HEK293 (cell line): ENCODE measurements at regions not wholly inside any gene's neighbourhood (a gene's known extent, or its start where the extent isn't known, plus 50 kb on each side); places are given as distances from the start of the nearest gene placed in this dataset.

Experiments used
- CTCF ChIA-PET: fragments of 350-600 bp; formaldehyde crosslinking; extraction: SDS; loops from one replicate; lab custom pipeline; 2021; ENCODE audit warnings: antibody characterized with exemption; lab: Yijun Ruan, JAX
- POLR2A ChIA-PET: fragments of 300-600 bp; formaldehyde crosslinking; extraction: SDS; loops from one replicate; lab custom pipeline; 2020; ENCODE audit warnings: antibody characterized with exemption, inconsistent platforms; lab: Yijun Ruan, JAX
- H3K27ac ChIP-seq: fragments of 200-500 bp; sonication (Bioruptor generic); 2 replicates; pipeline ENCODE4 v1.5.1; 2014; ENCODE audit warnings: low read depth, low read length, control low read depth, inconsistent platforms; ENCODE audit errors: extremely low read depth
- H3K36me3 ChIP-seq, 2 experiments: fragments of 200-500 bp in 1 of 2; sonication (Bioruptor generic) in 1 of 2; 1 replicate in 1 of 2; 2 replicates in 1 of 2; pipeline ENCODE4 v1.5.1; 2014 to 2017; ENCODE audit warnings: inconsistent platforms in 2 of 2, low read length in 2 of 2; ENCODE audit not compliant: control insufficient read depth in 2 of 2, insufficient read depth in 1 of 2
- H3K4me1 ChIP-seq: fragments of 200-500 bp; sonication (Bioruptor generic); 2 replicates; pipeline ENCODE4 v1.5.1; 2014; ENCODE audit warnings: mild to moderate bottlenecking, low read length, inconsistent platforms; ENCODE audit not compliant: control insufficient read depth, insufficient read depth
- H3K4me3 ChIP-seq: 2 replicates; pipeline ENCODE4 v1.5.1; 2011; ENCODE audit warnings: low read depth, mild to moderate bottlenecking, control low read depth, low read length, moderate library complexity
- H3K9me3 ChIP-seq: fragments of 200-500 bp; sonication (Bioruptor generic); 2 replicates; pipeline ENCODE4 v1.5.1; 2014; ENCODE audit warnings: low read depth, low read length, inconsistent platforms; ENCODE audit not compliant: control insufficient read depth, insufficient read depth
- PRDM1 ChIP-seq: fragments of 450-650 bp; formaldehyde crosslinking; IDR thresholded peaks from 2 replicates; pipeline ENCODE4; 2016; ENCODE audit warnings: missing biosample characterization, missing genetic modification characterization
- PRDM10 ChIP-seq: fragments of 450-650 bp; formaldehyde crosslinking; IDR thresholded peaks from 2 replicates; pipeline ENCODE4 v1.5.1; 2016; ENCODE audit warnings: missing biosample characterization, missing genetic modification characterization
- YY2 ChIP-seq: fragments of 450-650 bp; formaldehyde crosslinking; IDR thresholded peaks from 2 replicates; pipeline ENCODE4 v1.5.1; 2016; ENCODE audit warnings: missing biosample characterization, missing genetic modification characterization
- ZFHX2 ChIP-seq: fragments of 450-650 bp; formaldehyde crosslinking; conservative IDR thresholded peaks from 2 replicates; pipeline ENCODE4 v1.5.1; 2016; ENCODE audit warnings: missing biosample characterization, missing genetic modification characterization
- ZFP37 ChIP-seq: fragments of 450-650 bp; formaldehyde crosslinking; IDR thresholded peaks from 2 replicates; pipeline ENCODE4 v1.5.1; 2016; ENCODE audit warnings: missing biosample characterization, missing genetic modification characterization
- ZNF184 ChIP-seq: fragments of 450-650 bp; IDR thresholded peaks from 2 replicates; pipeline ENCODE4 v1.5.1; 2018; ENCODE audit warnings: missing biosample characterization, mild to moderate bottlenecking, missing genetic modification characterization
- ZNF223 ChIP-seq: fragments of 450-650 bp; formaldehyde crosslinking; IDR thresholded peaks from 2 replicates; pipeline ENCODE4 v1.5.1; 2016; ENCODE audit warnings: missing biosample characterization, missing genetic modification characterization
- ZNF239 ChIP-seq: fragments of 450-650 bp; formaldehyde crosslinking; IDR thresholded peaks from 2 replicates; pipeline ENCODE4 v1.5.1; 2016; ENCODE audit warnings: missing biosample characterization, missing genetic modification characterization
- ZNF366 ChIP-seq: fragments of 450-650 bp; formaldehyde crosslinking; conservative IDR thresholded peaks from 2 replicates; pipeline ENCODE4 v1.5.1; 2016; ENCODE audit warnings: missing biosample characterization, missing genetic modification characterization
- ZNF37A ChIP-seq: fragments of 450-650 bp; IDR thresholded peaks from 2 replicates; pipeline ENCODE4 v1.5.1; 2018; ENCODE audit warnings: missing biosample characterization, missing genetic modification characterization
- ZNF560 ChIP-seq: fragments of 450-650 bp; formaldehyde crosslinking; IDR thresholded peaks from 2 replicates; pipeline ENCODE4 v1.5.1; 2017; ENCODE audit warnings: missing biosample characterization, missing genetic modification characterization, borderline replicate concordance
- ZNF561 ChIP-seq: fragments of 450-650 bp; IDR thresholded peaks from 2 replicates; pipeline ENCODE4 v1.5.1; 2018; ENCODE audit warnings: missing biosample characterization, missing genetic modification characterization, borderline replicate concordance
- ZNF571 ChIP-seq: fragments of 450-650 bp; formaldehyde crosslinking; IDR thresholded peaks from 2 replicates; pipeline ENCODE4 v1.5.0; 2017; ENCODE audit warnings: missing biosample characterization, missing genetic modification characterization
- ZNF580 ChIP-seq: fragments of 450-650 bp; formaldehyde crosslinking; IDR thresholded peaks from 2 replicates; pipeline ENCODE4 v1.5.1; 2016; ENCODE audit warnings: missing biosample characterization, missing genetic modification characterization
- ZNF621 ChIP-seq: fragments of 450-650 bp; formaldehyde crosslinking; IDR thresholded peaks from 2 replicates; pipeline ENCODE4 v1.5.1; 2017; ENCODE audit warnings: missing biosample characterization, missing genetic modification characterization
- ZNF658 ChIP-seq: fragments of 450-650 bp; formaldehyde crosslinking; IDR thresholded peaks from 2 replicates; pipeline ENCODE4; 2016; ENCODE audit warnings: missing biosample characterization, missing genetic modification characterization
- ZNF776 ChIP-seq: fragments of 450-650 bp; formaldehyde crosslinking; IDR thresholded peaks from 2 replicates; pipeline ENCODE4 v1.5.0; 2017; ENCODE audit warnings: missing biosample characterization, missing genetic modification characterization, borderline replicate concordance
- ZNF792 ChIP-seq: fragments of 450-650 bp; formaldehyde crosslinking; IDR thresholded peaks from 2 replicates; pipeline ENCODE4 v1.5.1; 2016; ENCODE audit warnings: missing biosample characterization, missing genetic modification characterization
- ZSCAN16 ChIP-seq: fragments of 450-650 bp; formaldehyde crosslinking; IDR thresholded peaks from 2 replicates; pipeline ENCODE4 v1.5.1; 2016; ENCODE audit warnings: missing biosample characterization, missing genetic modification characterization
- TF ChIP-seq, protein P1 (sequence below): fragments of 450-650 bp; formaldehyde crosslinking; IDR thresholded peaks from 2 replicates; pipeline ENCODE4 v1.5.1; 2016; ENCODE audit warnings: missing biosample characterization, missing genetic modification characterization
- TF ChIP-seq, protein P2 (sequence below): fragments of 450-650 bp; formaldehyde crosslinking; IDR thresholded peaks from 2 replicates; pipeline ENCODE4 v1.5.1; 2016; ENCODE audit warnings: missing biosample characterization, missing genetic modification characterization, low read depth
- TF ChIP-seq, protein P3 (sequence below): fragments of 450-650 bp; formaldehyde crosslinking; IDR thresholded peaks from 2 replicates; pipeline ENCODE4 v1.5.1; 2016; ENCODE audit warnings: missing biosample characterization, missing genetic modification characterization, borderline replicate concordance
- TF ChIP-seq, protein P4 (sequence below): fragments of 450-650 bp; formaldehyde crosslinking; IDR thresholded peaks from 2 replicates; pipeline ENCODE4 v1.5.1; 2017; ENCODE audit warnings: missing biosample characterization, missing genetic modification characterization

GRCh38 chr13:76048675-76049375 is 412.7 kb downstream of the LMO7 start:
- H3K9me3 ChIP-seq, result no peaks in the 10 kb centered on the region
- CTCF ChIA-PET, result no interaction called here
- POLR2A ChIA-PET, result no interaction called here
- H3K4me1 ChIP-seq, result no peaks in the 10 kb centered on the region
- H3K27ac ChIP-seq, result no peak overlapping the region
- H3K36me3 ChIP-seq, result no peaks in the 10 kb centered on the region
- H3K4me3 ChIP-seq, result no peak overlapping the region
- TF ChIP-seq YY2 (tag by site-specific recombination) (no peak), ZNF571 (tag by site-specific recombination) (no peak), ZNF792 (tag by site-specific recombination) (no peak), ZNF184 (tag by site-specific recombination) (no peak), ZNF239 (tag by site-specific recombination) (no peak), ZNF658 (tag by site-specific recombination) (no peak), ZFP37 (tag by site-specific recombination) (no peak), PRDM1 (tag by site-specific recombination) (no peak)
- TF ChIP-seq, protein P1, sequence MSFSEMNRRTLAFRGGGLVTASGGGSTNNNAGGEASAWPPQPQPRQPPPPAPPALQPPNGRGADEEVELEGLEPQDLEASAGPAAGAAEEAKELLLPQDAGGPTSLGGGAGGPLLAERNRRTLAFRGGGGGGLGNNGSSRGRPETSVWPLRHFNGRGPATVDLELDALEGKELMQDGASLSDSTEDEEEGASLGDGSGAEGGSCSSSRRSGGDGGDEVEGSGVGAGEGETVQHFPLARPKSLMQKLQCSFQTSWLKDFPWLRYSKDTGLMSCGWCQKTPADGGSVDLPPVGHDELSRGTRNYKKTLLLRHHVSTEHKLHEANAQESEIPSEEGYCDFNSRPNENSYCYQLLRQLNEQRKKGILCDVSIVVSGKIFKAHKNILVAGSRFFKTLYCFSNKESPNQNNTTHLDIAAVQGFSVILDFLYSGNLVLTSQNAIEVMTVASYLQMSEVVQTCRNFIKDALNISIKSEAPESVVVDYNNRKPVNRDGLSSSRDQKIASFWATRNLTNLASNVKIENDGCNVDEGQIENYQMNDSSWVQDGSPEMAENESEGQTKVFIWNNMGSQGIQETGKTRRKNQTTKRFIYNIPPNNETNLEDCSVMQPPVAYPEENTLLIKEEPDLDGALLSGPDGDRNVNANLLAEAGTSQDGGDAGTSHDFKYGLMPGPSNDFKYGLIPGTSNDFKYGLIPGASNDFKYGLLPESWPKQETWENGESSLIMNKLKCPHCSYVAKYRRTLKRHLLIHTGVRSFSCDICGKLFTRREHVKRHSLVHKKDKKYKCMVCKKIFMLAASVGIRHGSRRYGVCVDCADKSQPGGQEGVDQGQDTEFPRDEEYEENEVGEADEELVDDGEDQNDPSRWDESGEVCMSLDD (tag by site-specific recombination), result no peak
- TF ChIP-seq, protein P2, sequence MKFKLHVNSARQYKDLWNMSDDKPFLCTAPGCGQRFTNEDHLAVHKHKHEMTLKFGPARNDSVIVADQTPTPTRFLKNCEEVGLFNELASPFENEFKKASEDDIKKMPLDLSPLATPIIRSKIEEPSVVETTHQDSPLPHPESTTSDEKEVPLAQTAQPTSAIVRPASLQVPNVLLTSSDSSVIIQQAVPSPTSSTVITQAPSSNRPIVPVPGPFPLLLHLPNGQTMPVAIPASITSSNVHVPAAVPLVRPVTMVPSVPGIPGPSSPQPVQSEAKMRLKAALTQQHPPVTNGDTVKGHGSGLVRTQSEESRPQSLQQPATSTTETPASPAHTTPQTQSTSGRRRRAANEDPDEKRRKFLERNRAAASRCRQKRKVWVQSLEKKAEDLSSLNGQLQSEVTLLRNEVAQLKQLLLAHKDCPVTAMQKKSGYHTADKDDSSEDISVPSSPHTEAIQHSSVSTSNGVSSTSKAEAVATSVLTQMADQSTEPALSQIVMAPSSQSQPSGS (tag by site-specific recombination), result no peak

DNA sequence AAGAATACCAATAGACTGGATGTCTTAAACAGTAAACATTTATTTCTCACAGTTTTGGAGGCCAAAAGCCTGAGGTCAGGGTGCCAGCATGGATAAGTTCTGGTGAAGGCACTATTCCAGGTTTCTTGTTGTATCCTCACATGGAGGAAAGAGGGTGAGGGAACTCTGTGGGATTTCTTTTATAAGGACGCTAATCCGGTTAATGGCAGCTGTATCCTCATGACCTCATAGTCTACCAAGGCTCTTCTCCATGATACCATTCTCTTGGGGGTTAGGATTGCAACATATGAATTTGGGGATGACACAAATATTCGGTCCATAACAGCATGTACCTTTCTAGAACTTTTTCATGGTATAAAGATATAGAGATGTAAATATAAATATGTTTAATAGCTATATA is 412.0 kb downstream of the LMO7 start:
- no peaks in the 10 kb centered on the region for H3K9me3 ChIP-seq
- ChIA-PET POLR2A (no interaction called here), CTCF (no interaction called here)
- H3K4me3 ChIP-seq, result no peak overlapping the region
- H3K27ac ChIP-seq, result no peak overlapping the region
- no peaks in the 10 kb centered on the region for H3K4me1 ChIP-seq
- no peaks in the 10 kb centered on the region for H3K36me3 ChIP-seq
- TF ChIP-seq, protein P3, sequence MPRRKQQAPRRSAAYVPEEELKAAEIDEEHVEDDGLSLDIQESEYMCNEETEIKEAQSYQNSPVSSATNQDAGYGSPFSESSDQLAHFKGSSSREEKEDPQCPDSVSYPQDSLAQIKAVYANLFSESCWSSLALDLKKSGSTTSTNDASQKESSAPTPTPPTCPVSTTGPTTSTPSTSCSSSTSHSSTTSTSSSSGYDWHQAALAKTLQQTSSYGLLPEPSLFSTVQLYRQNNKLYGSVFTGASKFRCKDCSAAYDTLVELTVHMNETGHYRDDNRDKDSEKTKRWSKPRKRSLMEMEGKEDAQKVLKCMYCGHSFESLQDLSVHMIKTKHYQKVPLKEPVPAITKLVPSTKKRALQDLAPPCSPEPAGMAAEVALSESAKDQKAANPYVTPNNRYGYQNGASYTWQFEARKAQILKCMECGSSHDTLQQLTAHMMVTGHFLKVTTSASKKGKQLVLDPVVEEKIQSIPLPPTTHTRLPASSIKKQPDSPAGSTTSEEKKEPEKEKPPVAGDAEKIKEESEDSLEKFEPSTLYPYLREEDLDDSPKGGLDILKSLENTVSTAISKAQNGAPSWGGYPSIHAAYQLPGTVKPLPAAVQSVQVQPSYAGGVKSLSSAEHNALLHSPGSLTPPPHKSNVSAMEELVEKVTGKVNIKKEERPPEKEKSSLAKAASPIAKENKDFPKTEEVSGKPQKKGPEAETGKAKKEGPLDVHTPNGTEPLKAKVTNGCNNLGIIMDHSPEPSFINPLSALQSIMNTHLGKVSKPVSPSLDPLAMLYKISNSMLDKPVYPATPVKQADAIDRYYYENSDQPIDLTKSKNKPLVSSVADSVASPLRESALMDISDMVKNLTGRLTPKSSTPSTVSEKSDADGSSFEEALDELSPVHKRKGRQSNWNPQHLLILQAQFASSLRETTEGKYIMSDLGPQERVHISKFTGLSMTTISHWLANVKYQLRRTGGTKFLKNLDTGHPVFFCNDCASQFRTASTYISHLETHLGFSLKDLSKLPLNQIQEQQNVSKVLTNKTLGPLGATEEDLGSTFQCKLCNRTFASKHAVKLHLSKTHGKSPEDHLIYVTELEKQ (tag by site-specific recombination), result no peak
- TF ChIP-seq ZNF621 (tag by site-specific recombination) (no peak), ZNF37A (tag by site-specific recombination) (no peak), ZNF561 (tag by site-specific recombination) (no peak), ZNF560 (tag by site-specific recombination) (no peak), ZNF580 (no peak), ZSCAN16 (tag by site-specific recombination) (no peak), ZFHX2 (tag by site-specific recombination) (no peak), ZNF776 (tag by site-specific recombination) (no peak), ZNF366 (no peak), PRDM10 (tag by site-specific recombination) (no peak), ZNF223 (tag by site-specific recombination) (no peak)
- TF ChIP-seq, protein P4, sequence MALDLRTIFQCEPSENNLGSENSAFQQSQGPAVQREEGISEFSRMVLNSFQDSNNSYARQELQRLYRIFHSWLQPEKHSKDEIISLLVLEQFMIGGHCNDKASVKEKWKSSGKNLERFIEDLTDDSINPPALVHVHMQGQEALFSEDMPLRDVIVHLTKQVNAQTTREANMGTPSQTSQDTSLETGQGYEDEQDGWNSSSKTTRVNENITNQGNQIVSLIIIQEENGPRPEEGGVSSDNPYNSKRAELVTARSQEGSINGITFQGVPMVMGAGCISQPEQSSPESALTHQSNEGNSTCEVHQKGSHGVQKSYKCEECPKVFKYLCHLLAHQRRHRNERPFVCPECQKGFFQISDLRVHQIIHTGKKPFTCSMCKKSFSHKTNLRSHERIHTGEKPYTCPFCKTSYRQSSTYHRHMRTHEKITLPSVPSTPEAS (tag by site-specific recombination), result no peak
